HCT116 (cell line): ENCODE measurements at regions not wholly inside any gene's neighbourhood (a gene's known extent, or its start where the extent isn't known, plus 50 kb on each side); places are given as distances from the start of the nearest gene placed in this dataset.

Experiments used
- ATAC-seq: fragments of 200-7000 bp; cut with Tn5 transposase; 2 replicates; pipeline ENCODE4 v1.9.1; 2020; ENCODE audit warnings: mild to moderate bottlenecking, moderate library complexity
- BruUV-seq: library from RNA; stranded (reverse); fragments of 400-500 nt; replicated peaks from 2 replicates; lab custom pipeline; 2021; lab: Mats Ljungman, UMichigan
- CTCF ChIA-PET: fragments of 300-600 bp; sonication (Branson Sonifier 250); formaldehyde crosslinking; loops from one replicate; lab custom pipeline; 2021; ENCODE audit warnings: antibody characterized with exemption; lab: Charles Lee
- POLR2A ChIA-PET: fragments of 300-600, 350-600 bp; sonication (Branson Sonifier 250); formaldehyde crosslinking; loops from one replicate; lab custom pipeline; 2021; ENCODE audit warnings: antibody characterized with exemption; lab: Charles Lee
- RAD21 ChIA-PET, 2 experiments: fragments of 300-600 bp; sonication (Branson Sonifier 250); formaldehyde crosslinking; loops; one replicate each; lab custom pipeline; 2023; ENCODE audit warnings: low total read pairs in 2 of 2; ENCODE audit not compliant: uncharacterized antibody in 2 of 2, unreplicated experiment in 2 of 2, low non-redundant PET in 1 of 2; lab: Charles Lee
- DNase-seq: peaks from one replicate; pipeline ENCODE4 v3.0.0-alpha.2; 2010; ENCODE audit warnings: low read depth, low spot score
- H2AFZ ChIP-seq: fragments of 200-600 bp; shearing (Covaris generic), sonication (generic); 2 replicates; pipeline ENCODE4 v1.6.1; 2017; ENCODE audit warnings: low read depth, mixed run types, mixed read lengths, antibody characterized with exemption, low read length; ENCODE audit not compliant: poor library complexity, severe bottlenecking
- H3K27ac ChIP-seq: 2 replicates; pipeline ENCODE4 v1.5.1; 2012; ENCODE audit warnings: low read depth, low read length
- H3K27me3 ChIP-seq: fragments of 200-600 bp; sonication (generic); 2 replicates; pipeline ENCODE4 v1.6.1; 2016; ENCODE audit warnings: mixed run types, low read length, mixed read lengths; ENCODE audit not compliant: insufficient read depth
- H3K36me3 ChIP-seq, 2 experiments: fragments of 200-500 bp in 1 of 2; fragments of 200-600 bp in 1 of 2; sonication (Bioruptor generic) in 1 of 2; sonication (generic) in 1 of 2; 2 replicates each; pipeline versions ENCODE4 v1.5.1 to v1.6.1; 2014 to 2016; ENCODE audit warnings: low read length in 2 of 2, inconsistent platforms in 1 of 2, mixed read lengths in 1 of 2, mixed run types in 1 of 2; ENCODE audit not compliant: insufficient read depth in 2 of 2, control insufficient read depth in 1 of 2
- H3K4me1 ChIP-seq, 2 experiments: fragments of 200-600 bp in 1 of 2; sonication (generic) in 1 of 2; 2 replicates each; pipeline versions ENCODE4 v1.5.1 to v1.6.1; 2012 to 2017; ENCODE audit warnings: low read length in 2 of 2, inconsistent platforms in 1 of 2, mild to moderate bottlenecking in 1 of 2, mixed read lengths in 1 of 2, mixed run types in 1 of 2, moderate library complexity in 1 of 2; ENCODE audit not compliant: insufficient read depth in 2 of 2, control insufficient read depth in 1 of 2
- H3K4me2 ChIP-seq: fragments of 200-600 bp; sonication (generic); 2 replicates; pipeline ENCODE4 v1.6.1; 2017; ENCODE audit warnings: mixed run types, low read length, mixed read lengths
- H3K4me3 ChIP-seq, 2 experiments: fragments of 200-600 bp in 1 of 2; sonication (generic) in 1 of 2; replicated peaks in 1 of 2; 2 replicates each; pipeline ENCODE4 v1.5.1; 2011 to 2016; ENCODE audit warnings: low read length in 2 of 2, control low read depth in 1 of 2, low read depth in 1 of 2, mild to moderate bottlenecking in 1 of 2, mixed read lengths in 1 of 2, mixed run types in 1 of 2
- H3K79me2 ChIP-seq: fragments of 200-600 bp; sonication (generic); 2 replicates; pipeline ENCODE4 v1.6.1; 2017; ENCODE audit warnings: mild to moderate bottlenecking, mixed run types, low read length, moderate library complexity, mixed read lengths; ENCODE audit not compliant: insufficient read depth
- H3K9ac ChIP-seq: fragments of 200-600 bp; sonication (generic); 2 replicates; pipeline ENCODE4 v1.6.1; 2016; ENCODE audit warnings: low read length, mixed read lengths
- H3K9me2 ChIP-seq: fragments of 200-600 bp; sonication (generic), shearing (Covaris generic); 2 replicates; pipeline ENCODE4 v1.6.1; 2017; ENCODE audit warnings: mixed run types, mild to moderate bottlenecking, moderate library complexity; ENCODE audit not compliant: insufficient read depth
- H3K9me3 ChIP-seq, 2 experiments: fragments of 200-500 bp in 1 of 2; fragments of 200-600 bp in 1 of 2; sonication (Bioruptor generic) in 1 of 2; sonication (generic) in 1 of 2; 2 replicates each; pipeline ENCODE4 v1.6.1; 2014 to 2017; ENCODE audit warnings: low read length in 2 of 2, mixed read lengths in 2 of 2, inconsistent platforms in 1 of 2, low read depth in 1 of 2, mild to moderate bottlenecking in 1 of 2, mixed run types in 1 of 2, moderate library complexity in 1 of 2; ENCODE audit not compliant: control insufficient read depth in 1 of 2, insufficient read depth in 1 of 2
- H4K20me1 ChIP-seq: fragments of 200-600 bp; sonication (generic), shearing (Covaris generic); 2 replicates; pipeline ENCODE4 v1.6.1; 2017; ENCODE audit warnings: mixed run types, mild to moderate bottlenecking, moderate library complexity; ENCODE audit not compliant: insufficient read depth
- ATF3 ChIP-seq: IDR thresholded peaks from 2 replicates; pipeline ENCODE4 v1.6.1; 2012
- CBX3 ChIP-seq: IDR thresholded peaks from 2 replicates; pipeline ENCODE4 v1.6.1; 2012; ENCODE audit warnings: low read depth
- CEBPB ChIP-seq: IDR thresholded peaks from 2 replicates; pipeline ENCODE4 v1.6.1; 2012; ENCODE audit warnings: low read depth
- CTCF ChIP-seq, 3 experiments: fragments of 200-600 bp in 1 of 3; sonication (generic) in 1 of 3; IDR thresholded peaks in 2 of 3; conservative IDR thresholded peaks in 1 of 3; 2 replicates each; pipeline ENCODE4 v1.5.1; 2012 to 2017; ENCODE audit warnings: low read depth in 2 of 3, low read length in 2 of 3, antibody characterized with exemption in 1 of 3, borderline replicate concordance in 1 of 3, control low read depth in 1 of 3, mild to moderate bottlenecking in 1 of 3, mixed read lengths in 1 of 3, mixed run types in 1 of 3, moderate library complexity in 1 of 3; ENCODE audit not compliant: insufficient read depth in 1 of 3
- EZH2 ChIP-seq: fragments of 200-600 bp; sonication (generic); IDR thresholded peaks from 2 replicates; pipeline ENCODE4 v1.6.1; 2017; ENCODE audit warnings: antibody characterized with exemption, mixed run types
- FOSL1 ChIP-seq: IDR thresholded peaks from 2 replicates; pipeline ENCODE4 v1.6.1; 2012; ENCODE audit warnings: low read depth
- MAX ChIP-seq: IDR thresholded peaks from 2 replicates; pipeline ENCODE4 v1.6.1; 2012
- POLR2A ChIP-seq: IDR thresholded peaks from 2 replicates; pipeline ENCODE4 v1.7.0; 2011; ENCODE audit warnings: borderline replicate concordance; ENCODE audit not compliant: insufficient read depth, insufficient read length; ENCODE audit errors: extremely low read depth
- SRF ChIP-seq: IDR thresholded peaks from 2 replicates; pipeline ENCODE4 v1.6.1; 2012; ENCODE audit warnings: low read depth
- ZFX ChIP-seq: fragments of 450-650 bp; IDR thresholded peaks from 2 replicates; pipeline ENCODE4 v1.6.1; 2017
- ZNF274 ChIP-seq: fragments of 200-500 bp; sonication (Bioruptor generic); IDR thresholded peaks from 2 replicates; pipeline ENCODE4 v1.6.1; 2014; ENCODE audit warnings: mild to moderate bottlenecking, low read depth, low read length, inconsistent platforms
- intact Hi-C: fragments of 100-400 bp; cut with micrococcal nuclease; formaldehyde crosslinking; loops from 2 replicates; pipeline ENCODE4 v1.10.0; 2022
- TF ChIP-seq, protein P1 (sequence below): IDR thresholded peaks from 2 replicates; pipeline ENCODE4 v1.6.1; 2012; ENCODE audit warnings: low read depth

- Histone ChIP-seq H3K27me3 (no peaks in the 10 kb centered on the region), H2AFZ (no peak overlapping the region), H3K9me3 (no peaks in the 10 kb centered on the region), H4K20me1 (no peaks in the 10 kb centered on the region), H3K4me3 (no peak overlapping the region), H3K4me2 (no peak overlapping the region), H3K4me1 (no peaks in the 10 kb centered on the region), H3K27ac (no peak overlapping the region), H3K36me3 (no peaks in the 10 kb centered on the region), H3K79me2 (no peaks in the 10 kb centered on the region), H3K9ac (no peak overlapping the region), H3K9me2 (no peaks in the 10 kb centered on the region)
- RAD21 ChIA-PET, result no interaction called here
- intact Hi-C loops, result no loop called here
- DNase-seq (no peak), ATAC-seq (no peak)
- POLR2A ChIA-PET, result no interaction called here
- TF ChIP-seq EZH2, result no peak
- TF ChIP-seq ZFX, result no peak
- CTCF ChIA-PET, result no interaction called here
- no TSS peak for BruUV-seq
Observed at GRCh38 chr10:89940076-89940475, 238.7 kb downstream of the KIF20B start.

DNA sequence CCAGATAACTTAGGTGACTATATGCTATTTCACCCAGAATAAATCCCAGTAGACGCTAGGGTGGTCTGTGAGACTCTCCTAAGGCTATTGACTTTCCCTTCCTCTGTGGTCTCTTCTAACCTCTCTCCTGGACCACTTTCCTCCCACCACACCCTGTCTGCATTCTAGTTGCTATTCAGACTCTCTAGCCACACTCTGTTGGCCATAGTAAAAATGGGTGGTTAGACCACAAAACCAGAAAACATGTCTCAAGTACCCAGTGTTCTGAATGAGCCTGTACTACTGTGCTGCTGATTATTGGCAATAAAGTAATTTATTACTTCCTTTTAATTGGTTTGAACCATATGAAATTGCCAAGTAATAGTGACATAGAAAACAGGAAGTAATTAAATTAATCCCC lies 240.8 kb downstream of the KIF20B start:
- intact Hi-C loops, result no loop called here
- H3K9me2 ChIP-seq, result no peaks in the 10 kb centered on the region
- H3K27ac ChIP-seq, result no peak overlapping the region
- ChIA-PET CTCF (no interaction called here), POLR2A (no interaction called here), RAD21 (no interaction called here)
- no peak for ATAC-seq
- H3K9ac ChIP-seq, result no peak overlapping the region
- no peaks in the 10 kb centered on the region for H3K4me1 ChIP-seq
- no peaks in the 10 kb centered on the region for H4K20me1 ChIP-seq
- H3K79me2 ChIP-seq, result no peaks in the 10 kb centered on the region
- no peaks in the 10 kb centered on the region for H3K27me3 ChIP-seq
- no peak for TF ChIP-seq CEBPB
- TF ChIP-seq, protein P1, sequence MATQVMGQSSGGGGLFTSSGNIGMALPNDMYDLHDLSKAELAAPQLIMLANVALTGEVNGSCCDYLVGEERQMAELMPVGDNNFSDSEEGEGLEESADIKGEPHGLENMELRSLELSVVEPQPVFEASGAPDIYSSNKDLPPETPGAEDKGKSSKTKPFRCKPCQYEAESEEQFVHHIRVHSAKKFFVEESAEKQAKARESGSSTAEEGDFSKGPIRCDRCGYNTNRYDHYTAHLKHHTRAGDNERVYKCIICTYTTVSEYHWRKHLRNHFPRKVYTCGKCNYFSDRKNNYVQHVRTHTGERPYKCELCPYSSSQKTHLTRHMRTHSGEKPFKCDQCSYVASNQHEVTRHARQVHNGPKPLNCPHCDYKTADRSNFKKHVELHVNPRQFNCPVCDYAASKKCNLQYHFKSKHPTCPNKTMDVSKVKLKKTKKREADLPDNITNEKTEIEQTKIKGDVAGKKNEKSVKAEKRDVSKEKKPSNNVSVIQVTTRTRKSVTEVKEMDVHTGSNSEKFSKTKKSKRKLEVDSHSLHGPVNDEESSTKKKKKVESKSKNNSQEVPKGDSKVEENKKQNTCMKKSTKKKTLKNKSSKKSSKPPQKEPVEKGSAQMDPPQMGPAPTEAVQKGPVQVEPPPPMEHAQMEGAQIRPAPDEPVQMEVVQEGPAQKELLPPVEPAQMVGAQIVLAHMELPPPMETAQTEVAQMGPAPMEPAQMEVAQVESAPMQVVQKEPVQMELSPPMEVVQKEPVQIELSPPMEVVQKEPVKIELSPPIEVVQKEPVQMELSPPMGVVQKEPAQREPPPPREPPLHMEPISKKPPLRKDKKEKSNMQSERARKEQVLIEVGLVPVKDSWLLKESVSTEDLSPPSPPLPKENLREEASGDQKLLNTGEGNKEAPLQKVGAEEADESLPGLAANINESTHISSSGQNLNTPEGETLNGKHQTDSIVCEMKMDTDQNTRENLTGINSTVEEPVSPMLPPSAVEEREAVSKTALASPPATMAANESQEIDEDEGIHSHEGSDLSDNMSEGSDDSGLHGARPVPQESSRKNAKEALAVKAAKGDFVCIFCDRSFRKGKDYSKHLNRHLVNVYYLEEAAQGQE, result no peak
- TF ChIP-seq ZFX, result no peak
- no peak for TF ChIP-seq FOSL1
- TF ChIP-seq ATF3, result no peak
- TF ChIP-seq ZNF274, result no peak
- no peak for TF ChIP-seq MAX
- no peak for TF ChIP-seq POLR2A
- no peak for TF ChIP-seq CBX3
- TF ChIP-seq CTCF (IDR thresholded peaks at IDR 0.05 in 2 of 3, conservative IDR thresholded peaks at IDR 0.05 in 1 of 3; ENCODE audit: borderline replicate concordance in 1 of 3, insufficient read depth in 1 of 3, low read depth in 2 of 3, low read length in 2 of 3), result no peak
- TF ChIP-seq SRF, result no peak
- BruUV-seq, result no TSS peak
- no peak for DNase-seq
- no peak overlapping the region for H2AFZ ChIP-seq
- H3K9me3 ChIP-seq, result no peaks in the 10 kb centered on the region
- H3K4me2 ChIP-seq, result no peak overlapping the region
- H3K36me3 ChIP-seq, result no peaks in the 10 kb centered on the region
- H3K4me3 ChIP-seq, result no peak overlapping the region
